Neural cell (in vitro differentiated cells): ENCODE measurements at regions not wholly inside any gene's neighbourhood (a gene's known extent, or its start where the extent isn't known, plus 50 kb on each side); places are given as distances from the start of the nearest gene placed in this dataset.

Source experiments
- EZH2 ChIP-seq: fragments of 200-600, 300-800 bp; shearing (Covaris generic), sonication (generic); IDR thresholded peaks from 2 replicates; pipeline ENCODE4 v1.6.1; 2014; ENCODE audit warnings: antibody characterized with exemption, low read length, borderline replicate concordance, mild to moderate bottlenecking; ENCODE audit not compliant: insufficient read depth, poor library complexity, severe bottlenecking
- POLR2AphosphoS5 ChIP-seq: IDR thresholded peaks from 2 replicates; pipeline ENCODE4 v1.6.1; 2012
- RAD21 ChIP-seq: fragments of 450-650 bp; conservative IDR thresholded peaks from 2 replicates; pipeline ENCODE4 v1.6.1; 2014; ENCODE audit warnings: antibody characterized with exemption, mild to moderate bottlenecking, moderate library complexity
- TAF1 ChIP-seq: IDR thresholded peaks from 2 replicates; pipeline ENCODE4 v1.6.1; 2012; ENCODE audit warnings: low read depth
- TF ChIP-seq, protein P1 (sequence below): fragments of 450-650 bp; IDR thresholded peaks from 2 replicates; pipeline ENCODE4 v1.5.1; 2014; ENCODE audit warnings: antibody characterized with exemption, mild to moderate bottlenecking, moderate library complexity; ENCODE audit not compliant: poor library complexity, severe bottlenecking

DNA sequence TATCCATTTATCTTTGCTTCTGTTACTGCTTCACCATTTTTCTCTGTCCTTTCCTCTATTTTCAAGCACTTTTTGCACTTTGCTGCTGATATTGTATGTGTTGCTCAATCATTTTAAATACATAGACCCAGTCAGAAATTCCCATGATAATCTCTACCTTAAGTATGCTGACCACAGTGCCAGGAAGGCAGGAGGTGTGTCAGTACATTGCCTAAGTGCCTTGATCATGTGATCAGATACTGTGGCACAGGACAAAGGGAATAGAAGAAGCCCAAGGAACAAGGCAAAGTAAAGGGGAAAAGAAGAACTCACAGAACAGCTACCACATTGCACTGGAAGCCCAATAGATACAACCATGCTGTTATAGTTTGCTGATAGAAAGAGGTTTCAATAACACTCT is 53.7 kb upstream of the CD36 start:
- TF ChIP-seq POLR2AphosphoS5 (no peak), EZH2 (no peak), RAD21 (no peak), TAF1 (no peak)
- TF ChIP-seq, protein P1, sequence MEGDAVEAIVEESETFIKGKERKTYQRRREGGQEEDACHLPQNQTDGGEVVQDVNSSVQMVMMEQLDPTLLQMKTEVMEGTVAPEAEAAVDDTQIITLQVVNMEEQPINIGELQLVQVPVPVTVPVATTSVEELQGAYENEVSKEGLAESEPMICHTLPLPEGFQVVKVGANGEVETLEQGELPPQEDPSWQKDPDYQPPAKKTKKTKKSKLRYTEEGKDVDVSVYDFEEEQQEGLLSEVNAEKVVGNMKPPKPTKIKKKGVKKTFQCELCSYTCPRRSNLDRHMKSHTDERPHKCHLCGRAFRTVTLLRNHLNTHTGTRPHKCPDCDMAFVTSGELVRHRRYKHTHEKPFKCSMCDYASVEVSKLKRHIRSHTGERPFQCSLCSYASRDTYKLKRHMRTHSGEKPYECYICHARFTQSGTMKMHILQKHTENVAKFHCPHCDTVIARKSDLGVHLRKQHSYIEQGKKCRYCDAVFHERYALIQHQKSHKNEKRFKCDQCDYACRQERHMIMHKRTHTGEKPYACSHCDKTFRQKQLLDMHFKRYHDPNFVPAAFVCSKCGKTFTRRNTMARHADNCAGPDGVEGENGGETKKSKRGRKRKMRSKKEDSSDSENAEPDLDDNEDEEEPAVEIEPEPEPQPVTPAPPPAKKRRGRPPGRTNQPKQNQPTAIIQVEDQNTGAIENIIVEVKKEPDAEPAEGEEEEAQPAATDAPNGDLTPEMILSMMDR, result no peak
